ENCODE measurements at regions not wholly inside any gene's neighbourhood (a gene's known extent, or its start where the extent isn't known, plus 50 kb on each side); places are given as distances from the start of the nearest gene placed in this dataset.
"Not testable (repeated sequence)": the region's sequence is repeated elsewhere in the genome, so short reads cannot be mapped to it uniquely, and the experiment has no call there.

- no peak for TF ChIP-seq JUND (IDR thresholded peaks at IDR 0.05; ENCODE audit: low read depth)
- no peak for DNase-seq (ENCODE audit: low read depth in 1 of 2, low spot score in 1 of 2)
- in situ Hi-C loops (cut with HindIII; ENCODE audit: low pct_unique_long_range_greater_than_20kb, low sequenced_read_pairs) = no loop called here
These were observed 63.3 kb downstream of the POU4F1 start for GRCh38 chr13:78540058-78540457.

GRCh38 chr13:78526044-78526443 is 77.3 kb downstream of the POU4F1 start:
- DNase-seq (ENCODE audit: low read depth in 1 of 2, low spot score in 1 of 2); in situ Hi-C loops (cut with HindIII; ENCODE audit: low pct_unique_long_range_greater_than_20kb, low sequenced_read_pairs): not testable (repeated sequence)

GRCh38 chr13:78524936-78525335 is 78.4 kb downstream of the POU4F1 start:
- in situ Hi-C loops (cut with HindIII; ENCODE audit: low pct_unique_long_range_greater_than_20kb, low sequenced_read_pairs) = no loop called here

GRCh38 chr13:78521091-78521490 is 82.3 kb downstream of the POU4F1 start:
- in situ Hi-C loops (cut with HindIII; ENCODE audit: low pct_unique_long_range_greater_than_20kb, low sequenced_read_pairs) = no loop called here
- no peak for TF ChIP-seq JUND (IDR thresholded peaks at IDR 0.05; ENCODE audit: low read depth)
- no peak for DNase-seq (ENCODE audit: low read depth in 1 of 2, low spot score in 1 of 2)

More at GRCh38 chr13:78524936-78525335, 78.4 kb downstream of the POU4F1 start:
- no peak for DNase-seq (ENCODE audit: low read depth in 1 of 2, low spot score in 1 of 2)
- no peak for TF ChIP-seq JUND (IDR thresholded peaks at IDR 0.05; ENCODE audit: low read depth)

GRCh38 chr13:78520425-78520824 is 82.9 kb downstream of the POU4F1 start:
- in situ Hi-C loops (cut with HindIII; ENCODE audit: low pct_unique_long_range_greater_than_20kb, low sequenced_read_pairs) = no loop called here
- TF ChIP-seq JUND (IDR thresholded peaks at IDR 0.05; ENCODE audit: low read depth) = no peak
- DNase-seq (ENCODE audit: low read depth in 1 of 2, low spot score in 1 of 2) = no peak

- DNase-seq (ENCODE audit: low read depth in 1 of 2, low spot score in 1 of 2); in situ Hi-C loops (cut with HindIII; ENCODE audit: low pct_unique_long_range_greater_than_20kb, low sequenced_read_pairs): not testable (repeated sequence)
These were observed 84.9 kb downstream of the POU4F1 start for GRCh38 chr13:78518482-78518881.

- no peak for DNase-seq (ENCODE audit: low read depth in 1 of 2, low spot score in 1 of 2)
- no peak for TF ChIP-seq JUND (IDR thresholded peaks at IDR 0.05; ENCODE audit: low read depth)
- in situ Hi-C loops (cut with HindIII; ENCODE audit: low pct_unique_long_range_greater_than_20kb, low sequenced_read_pairs) = no loop called here
These were observed 103.5 kb downstream of the POU4F1 start for GRCh38 chr13:78499802-78500201.

GRCh38 chr13:78497702-78498355 is 105.5 kb downstream of the POU4F1 start:
- in situ Hi-C loops (cut with HindIII; ENCODE audit: low pct_unique_long_range_greater_than_20kb, low sequenced_read_pairs) = no loop called here
- no peak for DNase-seq (ENCODE audit: low read depth in 1 of 2, low spot score in 1 of 2)
- no peak for TF ChIP-seq JUND (IDR thresholded peaks at IDR 0.05; ENCODE audit: low read depth)

GRCh38 chr13:78491978-78492377 is 111.4 kb downstream of the POU4F1 start:
- DNase-seq (ENCODE audit: low read depth in 1 of 2, low spot score in 1 of 2) = no peak
- TF ChIP-seq JUND (IDR thresholded peaks at IDR 0.05; ENCODE audit: low read depth) = no peak
- in situ Hi-C loops (cut with HindIII; ENCODE audit: low pct_unique_long_range_greater_than_20kb, low sequenced_read_pairs) = no loop called here

- DNase-seq (ENCODE audit: low read depth in 1 of 2, low spot score in 1 of 2); in situ Hi-C loops (cut with HindIII; ENCODE audit: low pct_unique_long_range_greater_than_20kb, low sequenced_read_pairs): not testable (repeated sequence)
These were observed 113.1 kb downstream of the POU4F1 start for GRCh38 chr13:78490225-78490624.

- DNase-seq (ENCODE audit: low read depth in 1 of 2, low spot score in 1 of 2) = no peak
- TF ChIP-seq JUND (IDR thresholded peaks at IDR 0.05; ENCODE audit: low read depth) = no peak
- in situ Hi-C loops (cut with HindIII; ENCODE audit: low pct_unique_long_range_greater_than_20kb, low sequenced_read_pairs) = no loop called here
These were observed 115.6 kb downstream of the POU4F1 start for GRCh38 chr13:78487707-78488106.

- DNase-seq (ENCODE audit: low read depth in 1 of 2, low spot score in 1 of 2) = no peak
- TF ChIP-seq JUND (IDR thresholded peaks at IDR 0.05; ENCODE audit: low read depth) = no peak
- in situ Hi-C loops (cut with HindIII; ENCODE audit: low pct_unique_long_range_greater_than_20kb, low sequenced_read_pairs) = no loop called here
These were observed 117.5 kb downstream of the POU4F1 start for GRCh38 chr13:78485803-78486202.

GRCh38 chr13:78478183-78478582 is 125.2 kb downstream of the POU4F1 start:
- in situ Hi-C loops (cut with HindIII; ENCODE audit: low pct_unique_long_range_greater_than_20kb, low sequenced_read_pairs) = no loop called here
- TF ChIP-seq JUND (IDR thresholded peaks at IDR 0.05; ENCODE audit: low read depth) = no peak
- no peak for DNase-seq (ENCODE audit: low read depth in 1 of 2, low spot score in 1 of 2)

- TF ChIP-seq JUND (IDR thresholded peaks at IDR 0.05; ENCODE audit: low read depth) = no peak
- in situ Hi-C loops (cut with HindIII; ENCODE audit: low pct_unique_long_range_greater_than_20kb, low sequenced_read_pairs) = no loop called here
- DNase-seq (ENCODE audit: low read depth in 1 of 2, low spot score in 1 of 2) = no peak
These were observed 126.4 kb downstream of the POU4F1 start for GRCh38 chr13:78476910-78477309.

Measured in T47D (cell line).